HepG2 (cell line): ENCODE measurements at regions not wholly inside any gene's neighbourhood (a gene's known extent, or its start where the extent isn't known, plus 50 kb on each side); places are given as distances from the start of the nearest gene placed in this dataset.

Experiments used
- ATAC-seq: fragments of 200-7000 bp; cut with Tn5 transposase; 3 replicates; pipeline ENCODE4 v1.9.1; 2020; ENCODE audit warnings: mild to moderate bottlenecking, moderate library complexity
- BruUV-seq: library from RNA; stranded (reverse); fragments of 400-500 nt; replicated peaks from 2 replicates; lab custom pipeline; 2021; lab: Mats Ljungman, UMichigan
- CTCF ChIA-PET: fragments of 300-600 bp; formaldehyde crosslinking; extraction: SDS; loops from one replicate; lab custom pipeline; 2021; ENCODE audit warnings: low total read pairs, inconsistent platforms, low intra/inter-chr PET ratio; lab: Yijun Ruan, JAX
- POLR2A ChIA-PET: fragments of 350-600 bp; sonication (Branson Sonifier 250); formaldehyde crosslinking; loops from one replicate; lab custom pipeline; 2020; ENCODE audit warnings: antibody characterized with exemption, inconsistent platforms; lab: Yijun Ruan, JAX
- DNase-seq: peaks from one replicate; pipeline ENCODE4 v3.0.0-alpha.2; 2015; ENCODE audit warnings: low spot score
- FAIRE-seq: peaks from 3 replicates; lab custom pipeline; 2011; peaks lifted over from hg19 to GRCh38; lab: Jason Lieb, UNC
- H2AFZ ChIP-seq: one replicate; pipeline ENCODE4 v1.6.1; 2011; ENCODE audit warnings: low read length, inconsistent platforms
- H3K27ac ChIP-seq: fragments of 300-600 bp; 3 replicates; pipeline ENCODE4 v1.8.0; 2011; ENCODE audit warnings: mixed run types, mild to moderate bottlenecking, mixed read lengths, low read length, inconsistent platforms; ENCODE audit not compliant: insufficient read depth; ENCODE audit errors: extremely low read length
- H3K27me3 ChIP-seq, 2 experiments: fragments of 200-600 bp in 1 of 2; 2 replicates in 1 of 2; 3 replicates in 1 of 2; pipeline versions ENCODE4 v1.6.0 to v1.8.0; 2011; ENCODE audit warnings: low read length in 2 of 2, mild to moderate bottlenecking in 2 of 2, moderate library complexity in 2 of 2, inconsistent platforms in 1 of 2; ENCODE audit not compliant: insufficient read depth in 2 of 2, control insufficient read depth in 1 of 2
- H3K36me3 ChIP-seq, 2 experiments: fragments of 200-600 bp in 1 of 2; replicated peaks in 1 of 2; 2 replicates in 1 of 2; 3 replicates in 1 of 2; pipeline versions ENCODE4 v1.5.1 to v1.8.0; 2011; ENCODE audit warnings: low read length in 2 of 2, inconsistent platforms in 1 of 2; ENCODE audit not compliant: insufficient read depth in 2 of 2, control insufficient read depth in 1 of 2
- H3K4me1 ChIP-seq: 2 replicates; pipeline ENCODE4 v1.5.1; 2012; ENCODE audit warnings: low read length, inconsistent platforms; ENCODE audit not compliant: insufficient read depth
- H3K4me2 ChIP-seq: 2 replicates; pipeline ENCODE4 v1.6.0; 2011; ENCODE audit warnings: low read depth, low read length, inconsistent platforms
- H3K4me3 ChIP-seq, 3 experiments: fragments of 200-600 bp in 1 of 3; sonication (generic), shearing (Covaris generic) in 1 of 3; replicated peaks in 1 of 3; 2 replicates each; pipeline ENCODE4 v1.5.1; 2011 to 2016; ENCODE audit warnings: low read length in 3 of 3, inconsistent platforms in 2 of 3, low read depth in 2 of 3, mild to moderate bottlenecking in 2 of 3, control low read depth in 1 of 3, mixed read lengths in 1 of 3; ENCODE audit not compliant: insufficient read depth in 1 of 3
- H3K79me2 ChIP-seq: one replicate; pipeline ENCODE4 v1.6.1; 2011; ENCODE audit warnings: low read length, inconsistent platforms; ENCODE audit not compliant: insufficient read depth
- H3K9ac ChIP-seq: 2 replicates; pipeline ENCODE4 v1.6.0; 2011; ENCODE audit warnings: mild to moderate bottlenecking, low read depth, low read length, inconsistent platforms; ENCODE audit not compliant: insufficient read depth
- H3K9me3 ChIP-seq: 2 replicates; pipeline ENCODE4 v1.5.1; 2012; ENCODE audit warnings: mild to moderate bottlenecking, low read length
- H4K20me1 ChIP-seq: 2 replicates; pipeline ENCODE4 v1.6.0; 2011; ENCODE audit warnings: inconsistent platforms, mild to moderate bottlenecking, low read length, moderate library complexity; ENCODE audit not compliant: insufficient read depth
- CHD4 ChIP-seq: fragments of 200-600 bp; sonication (generic); IDR thresholded peaks from 2 replicates; pipeline ENCODE4 v1.7.0; 2017; ENCODE audit warnings: mild to moderate bottlenecking, low read length, borderline replicate concordance
- ELK4 ChIP-seq: sonication (generic); formaldehyde crosslinking; IDR thresholded peaks from 2 replicates; pipeline ENCODE4 v1.9.0; 2021; ENCODE audit warnings: missing genetic modification reagents, borderline replicate concordance
- MBD4 ChIP-seq: IDR thresholded peaks from 2 replicates; pipeline ENCODE4 v1.6.1; 2012; ENCODE audit warnings: low read length, inconsistent platforms, borderline replicate concordance
- SIX1 ChIP-seq: sonication (generic); formaldehyde crosslinking; IDR thresholded peaks from 2 replicates; pipeline ENCODE4 v1.4.0; 2020; ENCODE audit warnings: missing genetic modification reagents, borderline replicate concordance
- TAF1 ChIP-seq: sonication (generic); formaldehyde crosslinking; IDR thresholded peaks from 2 replicates; pipeline ENCODE4 v1.4.0; 2020; ENCODE audit warnings: missing genetic modification reagents
- TOPORS ChIP-seq: sonication (generic); formaldehyde crosslinking; IDR thresholded peaks from 2 replicates; pipeline ENCODE4 v1.8.0; 2023; ENCODE audit warnings: mild to moderate bottlenecking, missing genetic modification reagents
- whole genome bisulfite sequencing: methylation state at CpG from one replicate; pipeline ENCODE4 v1.1.6; 2017; ENCODE audit warnings: low lambda C conversion rate; 5-methylcytosine and 5-hydroxymethylcytosine counted together
- in situ Hi-C: cut with HindIII; loops from 2 replicates; pipeline ENCODE4 v1.10.0; 2017; ENCODE audit warnings: low pct_unique_long_range_greater_than_20kb; ENCODE audit not compliant: extremely low pct_ligation_motif_present
- intact Hi-C: fragments of 100-400 bp; cut with micrococcal nuclease; formaldehyde crosslinking; loops from one replicate; pipeline ENCODE4 v1.10.0; 2022; ENCODE audit not compliant: unreplicated experiment
- TF ChIP-seq, protein P1 (sequence below): sonication (generic); formaldehyde crosslinking; IDR thresholded peaks from 2 replicates; pipeline ENCODE4 v1.4.0; 2020; ENCODE audit warnings: missing genetic modification reagents; ENCODE audit errors: not compliant biosample characterization

DNA sequence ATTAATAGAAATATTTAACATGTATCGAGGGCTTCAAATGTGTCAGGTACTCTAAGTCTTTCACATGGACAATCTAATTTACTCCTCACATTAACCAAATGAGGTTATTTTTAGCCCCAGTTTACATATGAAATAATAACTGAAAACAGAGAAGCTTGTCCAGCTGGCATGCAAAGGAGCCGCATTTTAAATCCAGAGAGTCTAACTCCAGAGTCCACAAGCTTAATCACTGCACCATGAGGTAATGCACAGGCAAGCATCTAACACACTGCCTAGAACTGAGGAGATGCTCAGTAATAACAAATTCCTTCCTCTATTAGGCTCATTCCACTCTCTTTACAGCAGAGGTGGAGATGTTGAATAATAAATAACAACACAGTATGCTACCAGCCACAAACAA is 165.7 kb upstream of the GUCY1A2 start:
- CTCF ChIA-PET = no interaction called here
- Histone ChIP-seq H3K36me3 (no peaks in the 10 kb centered on the region), H3K9ac (no peak overlapping the region), H3K4me1 (no peaks in the 10 kb centered on the region), H3K79me2 (no peaks in the 10 kb centered on the region), H3K4me2 (no peak overlapping the region), H3K27ac (no peak overlapping the region), H3K4me3 (no peak overlapping the region), H2AFZ (no peak overlapping the region), H3K9me3 (no peaks in the 10 kb centered on the region), H3K27me3 (no peaks in the 10 kb centered on the region; a peak in 1 of 5 replicates)
- POLR2A ChIA-PET = no interaction called here
- in situ Hi-C loops (no loop called here), intact Hi-C loops (no loop called here)
- 58% methylated on average over 2 of the region's 2 CpGs for WGBS
- ATAC-seq = peak; percentile 51; the same call in 1 of the 3 replicates
- BruUV-seq = no TSS peak
- TF ChIP-seq TOPORS (no peak), ELK4 (CRISPR knock-in tag) (no peak)
- TF ChIP-seq, all 625 proteins: peak for 0
- DNase-seq (no peak), FAIRE-seq (no peak)
- no peaks in the 10 kb centered on the region for H4K20me1 ChIP-seq

DNA sequence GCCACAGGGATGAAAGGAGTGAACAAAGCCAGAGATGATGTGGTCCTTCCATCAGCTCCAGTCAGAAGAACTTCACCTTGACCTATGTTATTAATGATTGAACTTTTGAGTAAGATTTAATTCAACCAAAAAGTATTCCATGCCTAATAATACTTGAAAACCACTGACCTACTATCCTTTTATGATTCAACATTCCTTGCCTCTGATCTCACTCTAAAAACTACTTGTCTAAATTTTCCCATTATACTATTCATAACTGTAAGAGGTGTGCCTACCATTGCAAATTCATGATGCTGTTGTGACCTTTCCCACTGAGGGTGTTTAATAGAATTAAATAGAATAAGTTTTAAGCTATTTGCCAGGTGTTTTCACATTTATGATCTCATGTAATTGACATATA is 164.7 kb upstream of the GUCY1A2 start:
- no peak overlapping the region for H2AFZ ChIP-seq
- H3K9me3 ChIP-seq = no peaks in the 10 kb centered on the region
- no peaks in the 10 kb centered on the region; a peak in 1 of 5 replicates for H3K27me3 ChIP-seq
- no peaks in the 10 kb centered on the region for H3K79me2 ChIP-seq
- H3K4me1 ChIP-seq = no peaks in the 10 kb centered on the region
- H3K27ac ChIP-seq = no peak overlapping the region
- ChIA-PET CTCF (no interaction called here), POLR2A (no interaction called here)
- ATAC-seq = no peak
- TF ChIP-seq, protein P1, sequence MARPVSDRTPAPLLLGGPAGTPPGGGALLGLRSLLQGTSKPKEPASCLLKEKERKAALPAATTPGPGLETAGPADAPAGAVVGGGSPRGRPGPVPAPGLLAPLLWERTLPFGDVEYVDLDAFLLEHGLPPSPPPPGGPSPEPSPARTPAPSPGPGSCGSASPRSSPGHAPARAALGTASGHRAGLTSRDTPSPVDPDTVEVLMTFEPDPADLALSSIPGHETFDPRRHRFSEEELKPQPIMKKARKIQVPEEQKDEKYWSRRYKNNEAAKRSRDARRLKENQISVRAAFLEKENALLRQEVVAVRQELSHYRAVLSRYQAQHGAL (CRISPR knock-in tag) = no peak
- TF ChIP-seq CHD4 (no peak), SIX1 (CRISPR knock-in tag) (no peak), TAF1 (CRISPR knock-in tag) (no peak), MBD4 (no peak)
- no peak for DNase-seq
- H3K36me3 ChIP-seq = no peaks in the 10 kb centered on the region
- in situ Hi-C loops = no loop called here
- no peak overlapping the region for H3K4me2 ChIP-seq
- H3K4me3 ChIP-seq = no peak overlapping the region
- no peak overlapping the region for H3K9ac ChIP-seq
- no TSS peak for BruUV-seq
- no peak for FAIRE-seq
- H4K20me1 ChIP-seq = no peaks in the 10 kb centered on the region
- intact Hi-C loops = no loop called here
